Transverse colon (tissue), 3 donors: ENCODE measurements at regions not wholly inside any gene's neighbourhood (a gene's known extent, or its start where the extent isn't known, plus 50 kb on each side); places are given as distances from the start of the nearest gene placed in this dataset.

Experiments
- EP300 ChIP-seq: sonication (generic); formaldehyde crosslinking; IDR thresholded peaks from one replicate; pipeline ENCODE4 v1.6.1; 2017; ENCODE audit warnings: antibody characterized with exemption, low read depth
- POLR2A ChIP-seq: fragments of 450-650 bp; IDR thresholded peaks from one replicate; pipeline ENCODE4 v1.6.1; 2016; ENCODE audit warnings: antibody characterized with exemption, mild to moderate bottlenecking, moderate library complexity
- TF ChIP-seq, protein P1 (sequence below), 5 experiments: fragments of 200-600 bp in 3 of 5; fragments of 450-650 bp in 2 of 5; sonication (generic) in 3 of 5; IDR thresholded peaks; 1 replicate in 2 of 5; 2 replicates in 3 of 5; pipeline ENCODE4 v1.5.1; 2016 to 2017; ENCODE audit warnings: antibody characterized with exemption in 5 of 5, inconsistent platforms in 3 of 5, mild to moderate bottlenecking in 2 of 5, moderate library complexity in 1 of 5

GRCh38 chr4:99722725-99723124 is 65.1 kb upstream of the C4orf54 start:
- TF ChIP-seq POLR2A (no peak), EP300 (no peak)
- TF ChIP-seq, protein P1, sequence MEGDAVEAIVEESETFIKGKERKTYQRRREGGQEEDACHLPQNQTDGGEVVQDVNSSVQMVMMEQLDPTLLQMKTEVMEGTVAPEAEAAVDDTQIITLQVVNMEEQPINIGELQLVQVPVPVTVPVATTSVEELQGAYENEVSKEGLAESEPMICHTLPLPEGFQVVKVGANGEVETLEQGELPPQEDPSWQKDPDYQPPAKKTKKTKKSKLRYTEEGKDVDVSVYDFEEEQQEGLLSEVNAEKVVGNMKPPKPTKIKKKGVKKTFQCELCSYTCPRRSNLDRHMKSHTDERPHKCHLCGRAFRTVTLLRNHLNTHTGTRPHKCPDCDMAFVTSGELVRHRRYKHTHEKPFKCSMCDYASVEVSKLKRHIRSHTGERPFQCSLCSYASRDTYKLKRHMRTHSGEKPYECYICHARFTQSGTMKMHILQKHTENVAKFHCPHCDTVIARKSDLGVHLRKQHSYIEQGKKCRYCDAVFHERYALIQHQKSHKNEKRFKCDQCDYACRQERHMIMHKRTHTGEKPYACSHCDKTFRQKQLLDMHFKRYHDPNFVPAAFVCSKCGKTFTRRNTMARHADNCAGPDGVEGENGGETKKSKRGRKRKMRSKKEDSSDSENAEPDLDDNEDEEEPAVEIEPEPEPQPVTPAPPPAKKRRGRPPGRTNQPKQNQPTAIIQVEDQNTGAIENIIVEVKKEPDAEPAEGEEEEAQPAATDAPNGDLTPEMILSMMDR (IDR thresholded peaks at IDR 0.05) = no peak
